Activated B cell treated with CpG ODN at 0.5 μM for 24 hours (primary cell): ENCODE measurements at regions not wholly inside any gene's neighbourhood (a gene's known extent, or its start where the extent isn't known, plus 50 kb on each side); places are given as distances from the start of the nearest gene placed in this dataset.

Source experiments
- ATAC-seq: fragments of 200-7000 bp; cut with Tn5 transposase; one replicate; pipeline ENCODE4 v1.10.0; 2021; ENCODE audit warnings: low read depth, mild to moderate bottlenecking, moderate library complexity
- CTCF ChIA-PET: fragments of 350-600 bp; sonication (Branson Sonifier 250); formaldehyde crosslinking; loops from one replicate; lab custom pipeline; 2021; ENCODE audit warnings: antibody characterized with exemption; lab: Charles Lee
- POLR2A ChIA-PET: fragments of 350-600 bp; sonication (Branson Sonifier 250); formaldehyde crosslinking; loops from one replicate; lab custom pipeline; 2021; ENCODE audit warnings: antibody characterized with exemption; lab: Charles Lee
- DNase-seq: peaks from one replicate; pipeline ENCODE4 v3.0.0; 2022
- H3K27ac Mint-ChIP-seq: one replicate; pipeline ENCODE4 v1.8.0; 2020; ENCODE audit warnings: mixed read lengths
- H3K27me3 Mint-ChIP-seq: one replicate; pipeline ENCODE4 v1.8.0; 2021; ENCODE audit warnings: mixed read lengths
- H3K36me3 Mint-ChIP-seq: one replicate; pipeline ENCODE4 v1.8.0; 2021; ENCODE audit warnings: low read depth, mixed read lengths
- H3K4me1 Mint-ChIP-seq: one replicate; pipeline ENCODE4 v1.8.0; 2021; ENCODE audit warnings: mixed read lengths
- H3K4me3 Mint-ChIP-seq: one replicate; pipeline ENCODE4 v1.8.0; 2020; ENCODE audit warnings: mild to moderate bottlenecking, mixed read lengths
- H3K9me3 Mint-ChIP-seq: one replicate; pipeline ENCODE4 v1.8.0; 2020; ENCODE audit warnings: mixed read lengths
- intact Hi-C: fragments of 100-400 bp; cut with micrococcal nuclease; formaldehyde crosslinking; loops from one replicate; pipeline ENCODE4 v1.15.1; 2024
- TF ChIP-seq, protein P1 (sequence below): fragments of 200-600 bp; IDR thresholded peaks from one replicate; pipeline ENCODE4 v1.8.0; 2022; ENCODE audit warnings: antibody characterized with exemption, mild to moderate bottlenecking

DNA sequence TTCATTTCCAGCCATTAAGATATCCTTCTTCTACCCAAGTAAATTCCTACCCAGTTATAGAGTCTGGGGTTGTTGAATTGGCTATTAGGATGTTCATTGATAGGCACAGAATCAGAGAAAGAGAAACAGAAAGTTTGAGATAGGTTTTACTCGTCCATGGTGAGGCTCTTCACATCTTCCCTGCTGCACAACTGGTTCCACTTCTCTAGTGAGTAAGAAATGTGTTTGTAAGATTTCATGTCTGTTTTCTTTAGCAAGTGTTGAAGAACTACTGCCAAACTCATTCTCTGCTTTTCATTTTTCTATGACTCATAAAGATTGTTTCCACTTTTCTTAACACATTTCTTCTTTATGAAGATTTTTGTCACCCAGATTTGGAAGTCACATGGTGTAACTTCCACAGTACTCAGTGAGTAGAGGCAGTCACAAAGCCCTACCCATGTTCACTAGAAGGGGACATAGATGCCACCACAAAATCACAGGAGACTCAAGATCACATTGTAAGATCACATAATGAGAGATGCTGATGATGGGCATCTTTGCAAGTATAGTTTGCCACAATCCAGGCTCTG is 152.3 kb downstream of the SNX7 start:
- ChIA-PET POLR2A (no interaction called here), CTCF (interaction anchor here (1.6 kb wide), 1 partner anchor 20 kb away, joined by 5 read pairs; no protein-coding TSS in a partner anchor)
- Mint-ChIP-seq H3K36me3 (no peaks in the 10 kb centered on the region), H3K4me1 (no peaks in the 10 kb centered on the region), H3K27me3 (peaks cover 2% of the 10 kb centered on the region), H3K9me3 (peaks cover 9% of the 10 kb centered on the region), H3K27ac (no peak overlapping the region), H3K4me3 (no peak overlapping the region)
- intact Hi-C loops = no loop called here
- ATAC-seq = no peak
- no peak for DNase-seq
- TF ChIP-seq, protein P1, sequence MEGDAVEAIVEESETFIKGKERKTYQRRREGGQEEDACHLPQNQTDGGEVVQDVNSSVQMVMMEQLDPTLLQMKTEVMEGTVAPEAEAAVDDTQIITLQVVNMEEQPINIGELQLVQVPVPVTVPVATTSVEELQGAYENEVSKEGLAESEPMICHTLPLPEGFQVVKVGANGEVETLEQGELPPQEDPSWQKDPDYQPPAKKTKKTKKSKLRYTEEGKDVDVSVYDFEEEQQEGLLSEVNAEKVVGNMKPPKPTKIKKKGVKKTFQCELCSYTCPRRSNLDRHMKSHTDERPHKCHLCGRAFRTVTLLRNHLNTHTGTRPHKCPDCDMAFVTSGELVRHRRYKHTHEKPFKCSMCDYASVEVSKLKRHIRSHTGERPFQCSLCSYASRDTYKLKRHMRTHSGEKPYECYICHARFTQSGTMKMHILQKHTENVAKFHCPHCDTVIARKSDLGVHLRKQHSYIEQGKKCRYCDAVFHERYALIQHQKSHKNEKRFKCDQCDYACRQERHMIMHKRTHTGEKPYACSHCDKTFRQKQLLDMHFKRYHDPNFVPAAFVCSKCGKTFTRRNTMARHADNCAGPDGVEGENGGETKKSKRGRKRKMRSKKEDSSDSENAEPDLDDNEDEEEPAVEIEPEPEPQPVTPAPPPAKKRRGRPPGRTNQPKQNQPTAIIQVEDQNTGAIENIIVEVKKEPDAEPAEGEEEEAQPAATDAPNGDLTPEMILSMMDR = no peak

DNA sequence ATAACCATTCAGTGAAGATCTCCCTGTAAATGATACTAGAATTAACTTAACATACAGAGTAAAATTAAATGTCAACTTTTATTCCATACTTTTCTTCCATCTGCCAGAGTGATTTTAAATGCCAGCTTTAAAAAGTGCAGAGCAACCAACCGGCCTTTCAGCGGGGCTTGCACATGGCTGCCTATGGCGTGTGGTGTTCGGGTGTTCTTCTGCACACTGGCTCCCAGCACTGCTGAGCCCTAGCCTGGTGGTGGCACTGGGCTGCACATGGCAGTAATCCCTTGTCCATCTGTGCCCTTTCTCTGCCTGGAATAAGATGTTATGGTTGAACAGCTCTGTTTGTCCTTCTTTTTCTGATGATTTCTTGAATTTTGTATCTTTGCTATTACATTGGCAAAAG is 156.3 kb downstream of the SNX7 start:
- POLR2A ChIA-PET = no interaction called here
- CTCF ChIA-PET = no interaction called here
- Mint-ChIP-seq H3K27ac (no peak overlapping the region), H3K4me1 (no peaks in the 10 kb centered on the region), H3K36me3 (no peaks in the 10 kb centered on the region), H3K9me3 (no peaks in the 10 kb centered on the region), H3K27me3 (peaks cover 2% of the 10 kb centered on the region), H3K4me3 (no peak overlapping the region)
- DNase-seq = no peak
- TF ChIP-seq, protein P1 = no peak
- no peak for ATAC-seq
- intact Hi-C loops = no loop called here

DNA sequence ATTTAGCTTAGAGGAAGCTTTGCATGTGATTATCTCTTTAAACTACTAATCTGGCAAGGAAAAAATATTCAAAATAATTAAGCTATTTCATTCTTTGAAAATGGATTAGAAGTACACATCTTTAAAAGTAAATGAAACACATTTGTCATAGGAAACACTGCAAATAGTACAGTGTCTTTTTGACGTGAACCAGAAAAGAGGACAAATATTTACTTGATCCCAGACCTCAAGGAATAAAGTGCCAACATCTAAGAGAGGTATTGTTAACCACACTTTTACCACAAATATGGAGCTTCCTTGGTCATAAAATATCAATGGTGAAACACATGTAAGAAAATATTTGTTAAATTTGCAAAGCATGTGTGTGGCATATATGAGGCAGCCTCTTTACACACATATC is 159.9 kb downstream of the SNX7 start:
- Mint-ChIP-seq H3K4me3 (no peak overlapping the region), H3K9me3 (no peaks in the 10 kb centered on the region), H3K36me3 (no peaks in the 10 kb centered on the region), H3K4me1 (no peaks in the 10 kb centered on the region), H3K27ac (no peak overlapping the region), H3K27me3 (no peaks in the 10 kb centered on the region)
- DNase-seq (no peak), ATAC-seq (no peak)
- TF ChIP-seq, protein P1 = no peak
- ChIA-PET POLR2A (no interaction called here), CTCF (interaction anchor here (0.6 kb wide), 1 partner anchor 30 kb away, joined by 3 read pairs; no protein-coding TSS in a partner anchor)
- intact Hi-C loops = no loop called here

DNA sequence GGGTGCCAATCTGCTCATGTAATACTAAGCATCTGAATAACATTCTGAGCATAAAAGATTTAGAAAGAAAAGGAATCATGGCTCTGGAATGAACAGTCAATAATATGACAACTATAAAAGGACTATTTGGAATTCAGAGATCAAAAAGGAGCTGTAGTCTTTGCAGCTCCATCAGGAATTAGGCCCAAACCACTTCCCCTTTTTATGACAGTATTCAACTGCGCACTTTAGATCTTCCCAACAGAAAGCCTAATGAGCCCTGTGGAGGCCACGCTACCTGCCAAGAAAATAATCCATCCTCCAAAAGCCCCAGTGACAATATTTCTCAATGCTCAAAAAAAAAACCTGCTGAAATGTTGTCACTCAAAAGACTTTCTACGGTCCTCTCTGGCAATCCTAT is 163.2 kb downstream of the SNX7 start:
- no peak for DNase-seq
- ChIA-PET CTCF (no interaction called here), POLR2A (no interaction called here)
- no peak for ATAC-seq
- TF ChIP-seq, protein P1 = no peak
- peaks cover 1% of the 10 kb centered on the region for H3K9me3 Mint-ChIP-seq
- no peak overlapping the region for H3K4me3 Mint-ChIP-seq
- H3K4me1 Mint-ChIP-seq = no peaks in the 10 kb centered on the region
- no peak overlapping the region for H3K27ac Mint-ChIP-seq
- no peaks in the 10 kb centered on the region for H3K27me3 Mint-ChIP-seq
- intact Hi-C loops = no loop called here
- no peaks in the 10 kb centered on the region for H3K36me3 Mint-ChIP-seq

DNA sequence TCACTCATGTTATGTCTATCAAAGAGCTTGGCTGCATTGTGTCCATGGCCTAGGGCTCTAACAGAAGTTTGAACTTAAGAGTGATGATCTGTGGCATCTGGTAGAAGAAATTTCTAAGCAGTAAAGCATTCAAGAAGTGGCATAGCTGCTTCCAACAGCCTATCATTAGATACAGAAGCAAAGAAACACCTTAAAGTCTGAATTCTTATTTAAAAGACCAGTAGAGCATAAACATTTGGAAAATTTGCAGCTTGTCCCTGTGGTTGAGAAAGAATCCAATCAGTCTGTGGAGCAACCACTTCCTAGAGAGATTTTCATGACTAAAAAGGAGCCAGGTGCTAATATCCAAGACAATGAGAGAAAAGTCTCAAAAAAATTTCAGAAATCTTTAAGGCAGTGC is 165.5 kb downstream of the SNX7 start:
- no peak overlapping the region for H3K27ac Mint-ChIP-seq
- no peak for ATAC-seq
- TF ChIP-seq, protein P1 = no peak
- H3K4me3 Mint-ChIP-seq = no peak overlapping the region
- CTCF ChIA-PET = no interaction called here
- POLR2A ChIA-PET = no interaction called here
- no peak for DNase-seq
- H3K9me3 Mint-ChIP-seq = peaks cover 6% of the 10 kb centered on the region
- no peaks in the 10 kb centered on the region for H3K4me1 Mint-ChIP-seq
- no peaks in the 10 kb centered on the region for H3K36me3 Mint-ChIP-seq
- intact Hi-C loops = no loop called here
- H3K27me3 Mint-ChIP-seq = no peaks in the 10 kb centered on the region
